Gastroesophageal sphincter (tissue), 3 donors: ENCODE measurements at regions not wholly inside any gene's neighbourhood (a gene's known extent, or its start where the extent isn't known, plus 50 kb on each side); places are given as distances from the start of the nearest gene placed in this dataset.

Experiments used
- EP300 ChIP-seq: sonication (generic); formaldehyde crosslinking; IDR thresholded peaks from one replicate; pipeline ENCODE4 v1.6.1; 2017; ENCODE audit warnings: antibody characterized with exemption, mild to moderate bottlenecking
- TF ChIP-seq, protein P1 (sequence below), 4 experiments: fragments of 200-600 bp in 2 of 4; fragments of 450-650 bp in 2 of 4; sonication (generic) in 1 of 4; IDR thresholded peaks; one replicate each; pipeline ENCODE4 v1.5.1; 2017 to 2019; ENCODE audit warnings: antibody characterized with exemption in 4 of 4, mild to moderate bottlenecking in 2 of 4, moderate library complexity in 2 of 4

DNA sequence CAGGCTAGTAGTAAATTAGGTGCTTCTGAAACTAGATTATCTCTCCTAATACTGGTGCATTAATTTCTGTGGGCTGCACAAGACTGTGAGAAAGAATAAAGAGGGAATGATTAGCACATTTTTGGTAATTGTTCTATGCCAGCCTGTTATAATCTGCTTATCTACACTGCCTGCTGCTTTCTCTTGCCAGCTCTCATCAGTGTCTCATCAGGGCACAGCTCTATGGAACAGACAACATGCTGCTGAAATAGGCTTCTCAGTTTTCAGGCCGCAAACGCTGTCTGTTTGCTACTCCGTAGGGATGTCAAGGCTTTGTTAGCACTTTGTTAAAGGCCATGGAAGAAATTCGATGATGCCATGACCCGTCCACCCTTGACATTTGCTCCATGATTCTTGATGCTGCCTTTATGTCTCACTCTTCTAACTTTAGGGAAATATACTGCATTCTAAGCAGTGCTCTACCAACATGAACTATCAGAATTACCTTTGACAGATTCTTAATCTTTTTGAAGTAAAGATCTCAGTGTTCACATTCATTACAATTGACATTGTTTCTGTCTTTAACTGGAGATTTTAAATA is 84.0 kb upstream of the PRR20A start:
- TF ChIP-seq, protein P1, sequence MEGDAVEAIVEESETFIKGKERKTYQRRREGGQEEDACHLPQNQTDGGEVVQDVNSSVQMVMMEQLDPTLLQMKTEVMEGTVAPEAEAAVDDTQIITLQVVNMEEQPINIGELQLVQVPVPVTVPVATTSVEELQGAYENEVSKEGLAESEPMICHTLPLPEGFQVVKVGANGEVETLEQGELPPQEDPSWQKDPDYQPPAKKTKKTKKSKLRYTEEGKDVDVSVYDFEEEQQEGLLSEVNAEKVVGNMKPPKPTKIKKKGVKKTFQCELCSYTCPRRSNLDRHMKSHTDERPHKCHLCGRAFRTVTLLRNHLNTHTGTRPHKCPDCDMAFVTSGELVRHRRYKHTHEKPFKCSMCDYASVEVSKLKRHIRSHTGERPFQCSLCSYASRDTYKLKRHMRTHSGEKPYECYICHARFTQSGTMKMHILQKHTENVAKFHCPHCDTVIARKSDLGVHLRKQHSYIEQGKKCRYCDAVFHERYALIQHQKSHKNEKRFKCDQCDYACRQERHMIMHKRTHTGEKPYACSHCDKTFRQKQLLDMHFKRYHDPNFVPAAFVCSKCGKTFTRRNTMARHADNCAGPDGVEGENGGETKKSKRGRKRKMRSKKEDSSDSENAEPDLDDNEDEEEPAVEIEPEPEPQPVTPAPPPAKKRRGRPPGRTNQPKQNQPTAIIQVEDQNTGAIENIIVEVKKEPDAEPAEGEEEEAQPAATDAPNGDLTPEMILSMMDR (IDR thresholded peaks at IDR 0.05), result no peak
- TF ChIP-seq EP300, result no peak
